SU-DHL-6 (cell line): ENCODE measurements at regions not wholly inside any gene's neighbourhood (a gene's known extent, or its start where the extent isn't known, plus 50 kb on each side); places are given as distances from the start of the nearest gene placed in this dataset.

Experiments
- CTCF ChIP-seq: fragments of 200-600 bp; sonication (generic); IDR thresholded peaks from one replicate; pipeline ENCODE4 v1.5.1; 2017; ENCODE audit warnings: antibody characterized with exemption, mild to moderate bottlenecking, low read length, moderate library complexity; ENCODE audit not compliant: insufficient read depth, poor library complexity, severe bottlenecking
- EZH2phosphoT487 ChIP-seq: fragments of 200-600 bp; sonication (generic), shearing (Covaris generic); conservative IDR thresholded peaks from 2 replicates; pipeline ENCODE4 v1.6.1; 2018; ENCODE audit warnings: mild to moderate bottlenecking, antibody characterized with exemption, low read length, moderate library complexity, mixed read lengths

DNA sequence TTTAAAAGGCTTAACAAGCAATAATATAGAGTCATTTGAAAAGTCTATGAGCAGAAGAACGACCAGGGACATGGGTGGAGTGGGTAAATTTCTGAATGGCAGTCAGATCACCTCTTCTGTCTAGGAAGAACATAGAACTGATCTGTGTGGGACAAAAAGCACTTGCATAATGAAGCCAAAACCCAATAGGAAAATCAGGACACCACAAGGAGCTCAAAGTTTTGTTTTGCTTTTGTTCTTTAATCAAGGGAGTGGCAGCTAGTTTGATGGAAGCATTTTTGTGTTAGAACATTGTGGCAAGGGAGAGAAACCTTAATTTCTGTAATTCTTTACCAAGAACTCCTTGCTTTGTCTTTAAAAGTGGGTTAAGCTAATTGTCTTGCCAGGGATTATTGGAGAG, 240.2 kb upstream of the TANK start:
- TF ChIP-seq EZH2phosphoT487: no peak
- TF ChIP-seq CTCF: no peak
